GM19023 (cell line): ENCODE measurements at regions not wholly inside any gene's neighbourhood (a gene's known extent, or its start where the extent isn't known, plus 50 kb on each side); places are given as distances from the start of the nearest gene placed in this dataset.

Source experiments
- ATAC-seq: cut with Tn5 transposase; IDR thresholded peaks from one replicate; pipeline ENCODE4 v1.9.1; 2021; ENCODE audit warnings: mild to moderate bottlenecking, moderate library complexity; ENCODE audit not compliant: unreplicated experiment

GRCh38 chr7:35537067-35538023 lies 157.6 kb downstream of the HERPUD2 start:
- ATAC-seq, result peak; percentile 98

GRCh38 chr7:35536396-35536826 lies 158.5 kb downstream of the HERPUD2 start:
- ATAC-seq, result no peak

DNA sequence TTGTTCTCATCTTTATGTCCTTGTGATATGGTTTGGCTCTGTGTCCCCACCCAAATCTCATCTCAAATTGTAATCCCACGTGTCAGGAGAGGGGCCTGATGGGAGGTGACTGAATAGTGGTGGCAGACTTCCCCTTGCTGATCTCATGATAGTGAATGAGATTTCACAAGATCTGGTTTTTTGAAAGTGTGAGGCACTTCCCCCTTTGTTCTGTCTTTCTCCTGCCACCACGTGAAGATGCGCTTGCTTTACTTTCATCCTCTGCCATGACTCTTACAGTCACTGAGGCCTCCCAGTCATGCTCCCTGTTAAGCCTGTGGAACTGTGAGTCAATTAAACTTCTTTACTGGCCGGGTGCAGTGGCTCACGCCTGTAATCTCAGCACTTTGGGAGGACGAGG lies 161.0 kb downstream of the HERPUD2 start:
- no peak for ATAC-seq

DNA sequence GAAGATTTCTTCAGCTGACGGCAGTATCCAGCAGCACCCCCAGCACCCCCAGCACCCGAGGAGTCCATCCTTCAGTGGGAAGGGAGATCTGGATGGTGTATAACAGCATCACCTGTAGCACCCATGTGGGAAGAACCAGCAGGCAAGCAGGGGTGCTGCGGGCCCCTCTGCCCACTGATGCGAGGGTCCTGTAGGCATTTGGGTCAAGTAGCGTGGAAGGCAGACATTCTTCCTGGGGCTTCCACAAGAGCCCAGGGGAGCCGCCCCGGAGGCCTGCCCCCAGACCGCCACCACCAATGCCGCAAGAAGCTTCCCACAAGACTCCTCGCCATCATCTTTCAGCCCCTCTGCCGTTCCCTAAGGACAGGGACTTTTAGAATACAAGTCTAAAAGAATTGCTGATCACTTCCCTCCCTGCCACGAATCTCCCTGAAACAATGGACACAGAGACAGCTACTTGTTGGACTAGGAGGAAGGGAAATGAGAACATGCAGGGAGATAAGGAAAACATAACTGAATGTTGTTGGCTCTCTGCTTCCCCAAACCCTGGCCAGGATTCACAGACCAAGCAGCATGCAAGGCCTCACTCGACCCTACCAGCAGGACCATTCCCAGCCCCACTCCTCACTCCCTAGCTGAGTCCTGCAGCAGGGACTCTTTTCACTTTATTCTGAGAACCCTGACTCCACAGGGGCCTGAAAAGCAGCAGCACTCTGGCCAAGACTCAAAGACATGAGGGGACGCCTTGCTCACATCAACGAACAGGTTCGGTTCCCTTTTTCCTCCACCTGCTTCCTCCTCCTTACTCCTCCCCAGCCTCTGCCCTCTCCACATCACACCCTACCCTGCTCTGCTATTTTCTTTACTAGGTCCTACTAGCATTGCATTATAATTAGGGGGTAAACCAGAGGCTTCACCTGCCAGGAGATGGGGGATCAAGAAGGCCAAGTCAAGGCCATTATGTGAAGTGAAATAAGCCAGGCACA lies 164.5 kb downstream of the HERPUD2 start:
- ATAC-seq, result no peak

DNA sequence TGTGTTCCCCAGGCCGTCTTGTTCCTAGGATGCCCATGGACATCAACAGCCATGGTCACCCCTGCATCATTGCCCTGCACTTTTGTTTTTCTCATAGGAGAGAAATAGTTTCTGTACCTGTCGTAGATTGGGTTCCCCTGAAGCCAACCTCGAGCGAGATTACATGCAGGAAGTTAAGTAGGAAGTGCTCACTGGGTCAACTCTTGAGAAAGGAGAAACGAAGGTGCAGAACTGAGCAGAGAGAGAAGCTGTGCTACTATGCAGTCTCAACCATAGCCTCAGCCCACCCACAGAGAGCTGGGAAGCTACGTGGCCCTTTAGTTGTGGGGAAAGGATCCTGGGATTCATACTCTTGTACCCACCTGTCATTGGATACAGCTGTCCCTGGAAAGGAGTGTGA lies 165.2 kb downstream of the HERPUD2 start:
- no peak for ATAC-seq

GRCh38 chr7:35528381-35528977 lies 166.5 kb downstream of the HERPUD2 start:
- no peak for ATAC-seq

DNA sequence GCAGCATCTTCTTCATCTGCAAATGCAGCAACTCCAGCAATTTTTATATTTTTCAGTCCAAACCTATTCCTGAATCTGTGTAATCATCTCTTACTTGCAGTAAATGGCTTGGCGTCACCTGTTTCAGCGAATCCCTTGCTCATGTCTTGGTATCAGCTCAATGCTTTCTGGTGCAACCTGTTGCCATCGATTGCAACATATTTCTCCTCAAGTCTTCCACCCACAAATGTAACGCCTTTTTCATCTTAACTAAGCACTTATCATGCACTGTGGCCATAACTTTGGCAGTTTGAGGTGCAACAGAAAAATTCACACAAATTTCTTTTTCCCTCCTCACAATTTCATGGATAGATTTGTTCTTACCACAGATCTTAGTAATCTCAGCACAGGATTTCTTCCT lies 168.3 kb downstream of the HERPUD2 start:
- ATAC-seq, result no peak

- ATAC-seq, result no peak
Measured at GRCh38 chr7:35524112-35524804, 170.7 kb downstream of the HERPUD2 start.

- no peak for ATAC-seq
Measured at GRCh38 chr7:35523292-35523691, 171.6 kb downstream of the HERPUD2 start.

- no peak for ATAC-seq
Measured at GRCh38 chr7:35522697-35523096, 172.2 kb downstream of the HERPUD2 start.

GRCh38 chr7:35521941-35522340 lies 173.0 kb downstream of the HERPUD2 start:
- ATAC-seq, result no peak

DNA sequence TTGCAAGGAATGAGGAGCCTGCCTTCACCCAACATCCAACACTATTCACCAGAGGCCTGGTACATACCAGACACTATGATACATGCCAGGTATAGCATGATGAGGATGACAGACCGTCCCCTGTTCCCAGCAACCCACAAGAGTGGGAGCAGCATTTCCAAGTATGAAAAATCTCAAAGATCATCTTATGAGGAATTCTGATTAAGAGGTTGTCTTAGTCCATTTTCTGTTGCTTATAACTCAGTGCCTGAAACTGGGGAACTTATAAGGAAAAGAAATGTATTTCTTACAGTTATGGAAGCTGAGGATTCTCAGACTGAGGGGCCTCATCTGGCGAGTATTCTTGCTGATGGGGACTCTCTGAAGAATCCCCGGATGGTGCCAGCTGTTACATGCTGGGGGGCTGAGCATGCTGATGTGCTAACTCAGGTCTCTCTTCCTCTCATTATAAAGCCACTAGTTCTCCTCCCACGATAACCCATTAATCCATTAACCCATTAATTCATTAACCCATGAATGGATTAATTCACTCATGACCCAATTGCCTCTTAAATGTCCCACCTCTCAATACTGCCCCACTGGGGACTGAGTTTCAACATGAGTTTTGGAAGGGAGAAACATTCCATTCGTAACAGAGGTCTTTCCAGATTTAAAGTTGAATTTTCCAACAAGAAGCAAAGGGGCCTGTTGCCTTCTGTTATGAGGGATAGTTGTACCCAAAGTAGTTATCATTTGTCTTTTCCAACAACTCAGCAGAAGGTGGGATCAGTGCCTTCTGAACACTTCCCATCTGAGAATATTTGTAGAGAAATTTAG lies 173.9 kb downstream of the HERPUD2 start:
- ATAC-seq, result no peak

- ATAC-seq, result peak; percentile 73
Measured at GRCh38 chr7:35519971-35520809, 174.7 kb downstream of the HERPUD2 start.

DNA sequence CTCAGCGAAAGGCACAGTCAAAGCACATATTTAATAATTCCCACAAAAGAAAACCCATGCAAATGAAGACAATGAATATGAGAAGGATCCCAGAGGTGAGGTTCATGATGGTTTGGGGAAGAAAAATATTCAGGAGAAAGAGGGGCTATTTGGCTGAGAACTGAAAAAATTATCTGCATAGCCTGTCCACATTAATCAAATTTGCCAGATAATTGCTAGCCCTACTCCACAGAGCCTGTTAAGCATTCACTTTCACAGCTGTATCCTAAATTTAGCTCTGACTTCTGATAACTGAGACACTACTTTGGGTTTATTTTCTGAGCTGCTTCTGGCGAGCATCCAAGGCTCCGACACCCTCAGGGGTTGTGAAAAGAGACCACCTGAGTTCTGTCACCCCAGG lies 176.2 kb downstream of the HERPUD2 start:
- ATAC-seq, result no peak

DNA sequence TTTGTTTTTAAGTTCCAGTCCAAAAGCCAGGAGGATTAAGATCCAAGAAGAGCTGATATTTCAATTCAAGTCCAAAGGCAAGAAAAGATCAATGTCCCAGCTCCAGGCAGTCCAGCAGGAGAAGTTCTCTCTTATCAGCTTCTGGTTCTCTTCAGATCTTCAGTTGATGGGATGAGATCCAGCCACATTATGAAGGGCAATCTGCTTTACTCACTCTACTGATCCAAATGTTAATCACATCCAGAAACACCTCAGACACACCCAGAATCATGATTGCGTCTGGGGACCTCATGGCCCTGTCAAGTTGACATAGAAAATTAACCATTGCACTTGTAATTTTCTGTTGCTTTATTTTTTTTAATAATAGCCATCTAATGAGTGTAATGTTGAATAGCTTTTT lies 178.4 kb downstream of the HERPUD2 start:
- ATAC-seq, result no peak

DNA sequence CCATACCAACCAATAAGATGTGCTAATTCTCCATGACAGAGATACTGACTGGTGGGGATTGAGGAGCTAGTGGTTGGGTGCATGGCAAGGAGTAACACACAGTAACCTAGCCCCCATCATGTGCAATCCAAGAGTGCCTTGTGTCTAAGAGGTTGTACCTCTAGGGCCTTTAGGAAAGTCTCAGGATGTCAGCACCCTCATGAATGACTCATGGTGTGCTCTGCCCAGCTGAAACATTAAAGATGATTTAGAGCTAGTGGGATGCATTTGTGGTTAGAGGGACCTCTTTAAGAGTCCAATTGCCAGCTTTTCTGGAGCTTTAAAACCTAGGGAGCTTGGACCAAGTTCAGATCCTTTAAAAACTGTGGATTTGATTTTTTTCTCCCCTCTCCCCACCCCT lies 181.1 kb downstream of the HERPUD2 start:
- ATAC-seq, result no peak

DNA sequence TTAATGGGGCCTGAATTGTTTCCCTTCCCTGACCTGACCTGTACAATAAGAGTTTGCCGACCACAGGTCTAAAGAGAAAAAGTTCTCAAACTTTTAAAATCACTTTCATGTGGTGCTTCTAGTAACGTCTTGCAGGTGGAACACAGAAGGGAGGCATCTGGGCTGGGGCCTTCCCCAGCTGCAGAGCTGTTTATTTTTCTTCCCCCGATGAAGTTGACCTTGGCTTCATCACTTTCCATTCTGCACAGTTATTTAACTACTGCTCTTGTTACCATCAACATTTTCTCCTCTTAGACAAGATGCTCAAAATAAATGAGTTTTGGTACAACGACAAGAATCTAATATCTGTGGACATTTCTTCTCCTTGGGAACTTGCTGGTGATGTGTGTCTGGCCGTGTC lies 181.7 kb downstream of the HERPUD2 start:
- no peak for ATAC-seq

GRCh38 chr7:35512716-35513115 lies 182.2 kb downstream of the HERPUD2 start:
- no peak for ATAC-seq
